SK-N-SH treated with all-trans-retinoic acid at 6 μM for 48 hours (cell line): ENCODE measurements at regions not wholly inside any gene's neighbourhood (a gene's known extent, or its start where the extent isn't known, plus 50 kb on each side); places are given as distances from the start of the nearest gene placed in this dataset.

Experiments
- ARNTL ChIP-seq: fragments of 450-650 bp; formaldehyde crosslinking; IDR thresholded peaks from 2 replicates; pipeline ENCODE4 v1.5.0; 2020; ENCODE audit warnings: low read depth, mild to moderate bottlenecking, moderate library complexity, borderline replicate concordance
- BACH2 ChIP-seq: fragments of 250-450 bp; sonication (Bioruptor Pico); IDR thresholded peaks from 2 replicates; pipeline ENCODE4 v1.9.0; 2021; ENCODE audit warnings: mild to moderate bottlenecking, borderline replicate concordance
- RARB ChIP-seq: fragments of 250-450 bp; sonication (Bioruptor Pico); IDR thresholded peaks from 2 replicates; pipeline ENCODE4 v1.8.0; 2021; ENCODE audit warnings: mild to moderate bottlenecking, moderate library complexity
- TCF4 ChIP-seq: fragments of 250-450 bp; sonication (Bioruptor Pico); IDR thresholded peaks from 2 replicates; pipeline ENCODE4 v1.8.0; 2021; ENCODE audit warnings: mild to moderate bottlenecking, moderate library complexity, borderline replicate concordance
- TOX ChIP-seq: fragments of 250-450 bp; sonication (Bioruptor Pico); IDR thresholded peaks from 2 replicates; pipeline ENCODE4 v1.8.0; 2021; ENCODE audit warnings: mild to moderate bottlenecking, moderate library complexity, borderline replicate concordance
- ZC3H10 ChIP-seq: fragments of 250-450 bp; sonication (Bioruptor Pico); IDR thresholded peaks from 2 replicates; pipeline ENCODE4 v1.5.1; 2021; ENCODE audit warnings: mild to moderate bottlenecking, moderate library complexity
- TF ChIP-seq, protein P1 (sequence below): fragments of 250-450 bp; sonication (Bioruptor Pico); IDR thresholded peaks from 2 replicates; pipeline ENCODE4 v1.8.0; 2020; ENCODE audit warnings: mild to moderate bottlenecking, moderate library complexity, borderline replicate concordance
- TF ChIP-seq, protein P2 (sequence below): fragments of 250-450 bp; sonication (Bioruptor Pico); IDR thresholded peaks from 2 replicates; pipeline ENCODE4 v1.5.1; 2020; ENCODE audit warnings: low read depth, mild to moderate bottlenecking, moderate library complexity
- TF ChIP-seq, protein P3 (sequence below): fragments of 250-450 bp; sonication (Bioruptor Pico); IDR thresholded peaks from 2 replicates; pipeline ENCODE4 v1.5.0; 2020; ENCODE audit warnings: mild to moderate bottlenecking, moderate library complexity
- TF ChIP-seq, protein P4 (sequence below): fragments of 250-450 bp; sonication (Bioruptor Pico); IDR thresholded peaks from 2 replicates; pipeline ENCODE4 v1.8.0; 2021; ENCODE audit warnings: low read depth, mild to moderate bottlenecking, moderate library complexity, borderline replicate concordance

DNA sequence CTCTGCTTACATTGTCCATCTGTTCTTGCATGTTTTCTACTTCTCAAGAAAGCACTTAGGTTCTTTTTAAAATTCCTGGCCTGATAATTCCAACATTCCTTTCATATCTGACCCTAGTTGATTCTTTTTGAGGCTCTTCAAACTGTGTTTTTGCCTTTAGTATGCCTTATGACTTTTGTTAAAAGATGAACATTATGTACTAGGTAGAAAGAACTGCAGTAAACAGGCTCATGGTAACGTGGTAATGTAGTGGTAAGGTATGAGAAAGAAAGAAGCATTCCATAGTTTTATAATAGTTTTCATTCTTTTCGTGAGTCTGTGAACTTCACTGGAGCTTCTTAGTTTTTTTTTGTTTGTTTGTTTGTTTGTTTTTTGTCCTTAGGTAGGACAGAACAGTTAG is 306.4 kb downstream of the MBD2 start:
- TF ChIP-seq, protein P1, sequence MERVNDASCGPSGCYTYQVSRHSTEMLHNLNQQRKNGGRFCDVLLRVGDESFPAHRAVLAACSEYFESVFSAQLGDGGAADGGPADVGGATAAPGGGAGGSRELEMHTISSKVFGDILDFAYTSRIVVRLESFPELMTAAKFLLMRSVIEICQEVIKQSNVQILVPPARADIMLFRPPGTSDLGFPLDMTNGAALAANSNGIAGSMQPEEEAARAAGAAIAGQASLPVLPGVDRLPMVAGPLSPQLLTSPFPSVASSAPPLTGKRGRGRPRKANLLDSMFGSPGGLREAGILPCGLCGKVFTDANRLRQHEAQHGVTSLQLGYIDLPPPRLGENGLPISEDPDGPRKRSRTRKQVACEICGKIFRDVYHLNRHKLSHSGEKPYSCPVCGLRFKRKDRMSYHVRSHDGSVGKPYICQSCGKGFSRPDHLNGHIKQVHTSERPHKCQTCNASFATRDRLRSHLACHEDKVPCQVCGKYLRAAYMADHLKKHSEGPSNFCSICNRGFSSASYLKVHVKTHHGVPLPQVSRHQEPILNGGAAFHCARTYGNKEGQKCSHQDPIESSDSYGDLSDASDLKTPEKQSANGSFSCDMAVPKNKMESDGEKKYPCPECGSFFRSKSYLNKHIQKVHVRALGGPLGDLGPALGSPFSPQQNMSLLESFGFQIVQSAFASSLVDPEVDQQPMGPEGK: no peak
- no peak for TF ChIP-seq ARNTL (CRISPR knock-in tag)
- TF ChIP-seq ZC3H10 (CRISPR knock-in tag): no peak
- TF ChIP-seq TOX: no peak
- no peak for TF ChIP-seq BACH2 (CRISPR knock-in tag)
- TF ChIP-seq, protein P2, sequence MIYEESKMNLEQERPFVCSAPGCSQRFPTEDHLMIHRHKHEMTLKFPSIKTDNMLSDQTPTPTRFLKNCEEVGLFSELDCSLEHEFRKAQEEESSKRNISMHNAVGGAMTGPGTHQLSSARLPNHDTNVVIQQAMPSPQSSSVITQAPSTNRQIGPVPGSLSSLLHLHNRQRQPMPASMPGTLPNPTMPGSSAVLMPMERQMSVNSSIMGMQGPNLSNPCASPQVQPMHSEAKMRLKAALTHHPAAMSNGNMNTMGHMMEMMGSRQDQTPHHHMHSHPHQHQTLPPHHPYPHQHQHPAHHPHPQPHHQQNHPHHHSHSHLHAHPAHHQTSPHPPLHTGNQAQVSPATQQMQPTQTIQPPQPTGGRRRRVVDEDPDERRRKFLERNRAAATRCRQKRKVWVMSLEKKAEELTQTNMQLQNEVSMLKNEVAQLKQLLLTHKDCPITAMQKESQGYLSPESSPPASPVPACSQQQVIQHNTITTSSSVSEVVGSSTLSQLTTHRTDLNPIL: no peak
- TF ChIP-seq RARB (CRISPR knock-in tag): no peak
- no peak for TF ChIP-seq TCF4 (CRISPR knock-in tag)
- TF ChIP-seq, protein P3, sequence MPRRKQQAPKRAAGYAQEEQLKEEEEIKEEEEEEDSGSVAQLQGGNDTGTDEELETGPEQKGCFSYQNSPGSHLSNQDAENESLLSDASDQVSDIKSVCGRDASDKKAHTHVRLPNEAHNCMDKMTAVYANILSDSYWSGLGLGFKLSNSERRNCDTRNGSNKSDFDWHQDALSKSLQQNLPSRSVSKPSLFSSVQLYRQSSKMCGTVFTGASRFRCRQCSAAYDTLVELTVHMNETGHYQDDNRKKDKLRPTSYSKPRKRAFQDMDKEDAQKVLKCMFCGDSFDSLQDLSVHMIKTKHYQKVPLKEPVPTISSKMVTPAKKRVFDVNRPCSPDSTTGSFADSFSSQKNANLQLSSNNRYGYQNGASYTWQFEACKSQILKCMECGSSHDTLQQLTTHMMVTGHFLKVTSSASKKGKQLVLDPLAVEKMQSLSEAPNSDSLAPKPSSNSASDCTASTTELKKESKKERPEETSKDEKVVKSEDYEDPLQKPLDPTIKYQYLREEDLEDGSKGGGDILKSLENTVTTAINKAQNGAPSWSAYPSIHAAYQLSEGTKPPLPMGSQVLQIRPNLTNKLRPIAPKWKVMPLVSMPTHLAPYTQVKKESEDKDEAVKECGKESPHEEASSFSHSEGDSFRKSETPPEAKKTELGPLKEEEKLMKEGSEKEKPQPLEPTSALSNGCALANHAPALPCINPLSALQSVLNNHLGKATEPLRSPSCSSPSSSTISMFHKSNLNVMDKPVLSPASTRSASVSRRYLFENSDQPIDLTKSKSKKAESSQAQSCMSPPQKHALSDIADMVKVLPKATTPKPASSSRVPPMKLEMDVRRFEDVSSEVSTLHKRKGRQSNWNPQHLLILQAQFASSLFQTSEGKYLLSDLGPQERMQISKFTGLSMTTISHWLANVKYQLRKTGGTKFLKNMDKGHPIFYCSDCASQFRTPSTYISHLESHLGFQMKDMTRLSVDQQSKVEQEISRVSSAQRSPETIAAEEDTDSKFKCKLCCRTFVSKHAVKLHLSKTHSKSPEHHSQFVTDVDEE (CRISPR knock-in tag): no peak
- TF ChIP-seq, protein P4, sequence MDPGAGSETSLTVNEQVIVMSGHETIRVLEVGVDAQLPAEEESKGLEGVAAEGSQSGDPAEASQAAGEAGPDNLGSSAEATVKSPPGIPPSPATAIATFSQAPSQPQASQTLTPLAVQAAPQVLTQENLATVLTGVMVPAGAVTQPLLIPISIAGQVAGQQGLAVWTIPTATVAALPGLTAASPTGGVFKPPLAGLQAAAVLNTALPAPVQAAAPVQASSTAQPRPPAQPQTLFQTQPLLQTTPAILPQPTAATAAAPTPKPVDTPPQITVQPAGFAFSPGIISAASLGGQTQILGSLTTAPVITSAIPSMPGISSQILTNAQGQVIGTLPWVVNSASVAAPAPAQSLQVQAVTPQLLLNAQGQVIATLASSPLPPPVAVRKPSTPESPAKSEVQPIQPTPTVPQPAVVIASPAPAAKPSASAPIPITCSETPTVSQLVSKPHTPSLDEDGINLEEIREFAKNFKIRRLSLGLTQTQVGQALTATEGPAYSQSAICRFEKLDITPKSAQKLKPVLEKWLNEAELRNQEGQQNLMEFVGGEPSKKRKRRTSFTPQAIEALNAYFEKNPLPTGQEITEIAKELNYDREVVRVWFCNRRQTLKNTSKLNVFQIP (CRISPR knock-in tag): no peak
